Esophagus (tissue), 2 donors: ENCODE measurements at regions not wholly inside any gene's neighbourhood (a gene's known extent, or its start where the extent isn't known, plus 50 kb on each side); places are given as distances from the start of the nearest gene placed in this dataset.

Source experiments
- H3K27ac ChIP-seq, 2 donors: one replicate each; pipeline ENCODE4 v1.5.1; 2013; ENCODE audit warnings: low read depth in 2 of 2, mild to moderate bottlenecking in 2 of 2, inconsistent platforms in 1 of 2, low read length in 1 of 2, moderate library complexity in 1 of 2
- H3K27me3 ChIP-seq, 2 donors: one replicate each; pipeline ENCODE4 v1.6.1; 2013; ENCODE audit warnings: low read length in 2 of 2, control low read depth in 1 of 2, mild to moderate bottlenecking in 1 of 2; ENCODE audit not compliant: insufficient read depth in 2 of 2, control insufficient read depth in 1 of 2
- H3K36me3 ChIP-seq, 2 donors: one replicate each; pipeline ENCODE4 v1.6.1; 2013; ENCODE audit warnings: low read length in 1 of 2; ENCODE audit not compliant: control insufficient read depth in 2 of 2, insufficient read depth in 2 of 2
- H3K4me1 ChIP-seq, 2 donors: one replicate each; pipeline ENCODE4 v1.6.1; 2013; ENCODE audit warnings: low read length in 1 of 2; ENCODE audit not compliant: control insufficient read depth in 2 of 2, insufficient read depth in 2 of 2
- H3K4me3 ChIP-seq, 2 donors: one replicate each; pipeline ENCODE4 v1.5.1; 2013; ENCODE audit warnings: low read length in 2 of 2, mild to moderate bottlenecking in 2 of 2, low read depth in 1 of 2, moderate library complexity in 1 of 2
- H3K9me3 ChIP-seq, 2 donors: one replicate each; pipeline ENCODE4 v1.6.1; 2013; ENCODE audit warnings: mild to moderate bottlenecking in 2 of 2, low read depth in 1 of 2, low read length in 1 of 2, moderate library complexity in 1 of 2; ENCODE audit not compliant: control insufficient read depth in 2 of 2, insufficient read depth in 1 of 2
- WGBS, 2 donors: extraction: QIAGEN DNeasy Blood & Tissue Kit; methylation state at CpG; one replicate each; pipeline ENCODE4 v1.1.7; 2013; 5-methylcytosine and 5-hydroxymethylcytosine counted together
- donor health status: healthy with polysubstance abuse.
- donor health status: Bipolar disorder and iron deficiency.

DNA sequence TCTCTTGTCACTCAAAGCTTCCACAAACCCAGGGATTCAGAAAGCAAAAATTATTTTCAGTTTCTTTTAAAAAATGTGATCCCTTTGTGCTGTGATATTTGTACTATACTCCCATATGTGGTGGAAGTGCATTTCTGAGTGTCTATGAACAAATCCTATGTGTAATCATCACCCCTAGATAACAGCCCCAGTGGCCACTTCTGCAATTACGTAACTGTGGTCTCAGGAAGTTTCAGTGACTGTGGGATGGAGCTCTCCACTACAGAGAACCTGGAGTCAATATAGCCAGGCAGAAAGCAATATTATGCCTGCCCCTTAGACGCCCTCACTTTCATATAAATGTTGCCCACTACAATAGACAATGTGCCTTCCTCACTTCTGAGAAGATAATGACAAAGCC is 1101.7 kb upstream of the GHITM start:
- H3K4me1 ChIP-seq: no peaks in the 10 kb centered on the region
- H3K27me3 ChIP-seq: no peaks in the 10 kb centered on the region
- no peak overlapping the region for H3K4me3 ChIP-seq
- 61 to 71% methylated on average over 2 of the region's 2 CpGs for WGBS, 2 donors
- H3K36me3 ChIP-seq: no peaks in the 10 kb centered on the region
- no peaks in the 10 kb centered on the region for H3K9me3 ChIP-seq
- H3K27ac ChIP-seq: no peak overlapping the region

DNA sequence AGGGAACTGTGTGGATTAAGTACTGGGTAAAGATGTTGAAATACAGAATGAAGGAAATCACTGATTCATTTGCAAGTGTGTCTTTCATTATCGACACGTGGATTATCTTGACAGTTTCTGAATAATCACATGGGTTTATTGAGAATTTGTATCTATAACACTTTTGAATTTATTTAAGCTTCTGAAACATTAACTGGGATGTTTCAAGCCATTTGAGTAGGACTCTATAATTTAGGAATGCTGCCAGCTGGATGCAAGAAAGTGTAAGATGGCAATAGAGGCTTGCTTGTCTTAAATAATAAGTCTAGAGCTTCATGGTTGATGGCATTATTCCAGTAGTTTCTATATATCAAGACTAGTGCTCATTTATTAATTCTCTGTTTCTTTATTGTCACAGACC is 1100.7 kb upstream of the GHITM start:
- H3K27ac ChIP-seq: no peak overlapping the region
- no peaks in the 10 kb centered on the region for H3K27me3 ChIP-seq
- no peaks in the 10 kb centered on the region for H3K4me1 ChIP-seq
- no peak overlapping the region for H3K4me3 ChIP-seq
- WGBS, 2 donors: 66 to 80% methylated on average over 2 of the region's 2 CpGs
- H3K36me3 ChIP-seq: no peaks in the 10 kb centered on the region
- H3K9me3 ChIP-seq: no peaks in the 10 kb centered on the region

DNA sequence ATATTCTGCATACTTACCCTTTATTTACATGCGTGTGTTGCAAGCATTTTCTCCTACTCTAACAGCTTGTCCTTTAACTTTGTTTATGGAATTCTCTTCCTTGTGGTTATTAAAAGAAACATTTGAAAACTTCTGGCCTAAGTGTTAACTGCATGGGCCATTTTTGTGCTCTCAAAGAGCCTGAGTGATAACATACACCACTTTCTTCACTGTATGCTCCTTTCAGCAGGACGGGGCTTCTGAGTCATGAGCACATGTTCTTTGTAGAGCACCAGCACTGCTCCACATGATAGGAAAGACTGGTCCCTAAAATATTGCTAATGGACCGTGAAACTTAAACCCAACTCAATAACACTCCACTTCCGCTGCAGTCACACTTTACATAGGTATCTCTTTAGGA is 1093.6 kb upstream of the GHITM start:
- Histone ChIP-seq H3K27ac (no peak overlapping the region), H3K4me3 (no peak overlapping the region), H3K9me3 (no peaks in the 10 kb centered on the region), H3K27me3 (no peaks in the 10 kb centered on the region), H3K36me3 (no peaks in the 10 kb centered on the region), H3K4me1 (no peaks in the 10 kb centered on the region)
- WGBS, 2 donors: 79 to 84% methylated on average over 4 of the region's 4 CpGs

DNA sequence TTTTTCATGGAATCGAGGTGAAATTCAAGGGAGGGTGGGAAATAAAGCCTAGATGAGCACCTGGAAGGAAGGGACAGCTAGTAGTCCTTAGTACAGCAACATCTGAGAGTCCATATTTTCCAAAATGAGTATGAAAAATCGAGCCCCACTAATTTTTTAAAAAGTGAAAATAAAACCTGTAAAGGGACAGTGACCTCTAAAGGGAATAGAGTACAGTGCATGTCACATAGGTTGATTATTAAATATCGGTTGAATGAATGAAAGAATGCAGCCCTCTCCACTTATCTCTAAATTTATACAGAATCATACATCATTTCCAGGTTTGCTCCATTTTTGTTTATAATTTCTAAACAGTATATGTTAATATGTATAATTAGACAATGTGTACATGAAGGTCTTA is 1088.5 kb upstream of the GHITM start:
- Histone ChIP-seq H3K4me3 (no peak overlapping the region), H3K9me3 (no peaks in the 10 kb centered on the region), H3K27ac (no peak overlapping the region), H3K36me3 (no peaks in the 10 kb centered on the region), H3K4me1 (no peaks in the 10 kb centered on the region), H3K27me3 (no peaks in the 10 kb centered on the region)
- WGBS, 2 donors: 59 to 72% methylated on average over 3 of the region's 3 CpGs

DNA sequence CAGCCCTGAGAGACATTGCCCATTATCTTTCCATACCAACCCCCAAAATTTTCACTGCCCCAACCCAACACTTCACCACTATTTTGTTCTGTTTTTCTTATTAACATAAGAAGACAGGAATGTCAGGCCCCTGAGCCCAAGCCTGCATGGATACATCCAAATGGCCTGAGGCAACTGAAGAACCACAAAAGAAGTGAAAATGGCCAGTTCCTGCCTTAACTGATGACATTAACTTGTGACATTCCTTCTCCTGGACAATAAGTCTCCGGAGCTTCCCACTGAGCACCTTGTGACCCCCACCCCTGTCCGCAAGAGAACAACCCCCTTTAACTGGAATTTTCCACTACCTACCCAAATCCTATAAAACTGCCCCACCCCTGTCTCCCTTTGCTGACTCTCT is 1076.4 kb upstream of the GHITM start:
- no peaks in the 10 kb centered on the region for H3K27me3 ChIP-seq
- H3K4me1 ChIP-seq: no peaks in the 10 kb centered on the region
- no peak overlapping the region for H3K27ac ChIP-seq
- 92 to 95% methylated on average over 2 of the region's 2 CpGs for WGBS, 2 donors
- no peaks in the 10 kb centered on the region for H3K36me3 ChIP-seq
- no peak overlapping the region for H3K4me3 ChIP-seq
- H3K9me3 ChIP-seq: no peaks in the 10 kb centered on the region

DNA sequence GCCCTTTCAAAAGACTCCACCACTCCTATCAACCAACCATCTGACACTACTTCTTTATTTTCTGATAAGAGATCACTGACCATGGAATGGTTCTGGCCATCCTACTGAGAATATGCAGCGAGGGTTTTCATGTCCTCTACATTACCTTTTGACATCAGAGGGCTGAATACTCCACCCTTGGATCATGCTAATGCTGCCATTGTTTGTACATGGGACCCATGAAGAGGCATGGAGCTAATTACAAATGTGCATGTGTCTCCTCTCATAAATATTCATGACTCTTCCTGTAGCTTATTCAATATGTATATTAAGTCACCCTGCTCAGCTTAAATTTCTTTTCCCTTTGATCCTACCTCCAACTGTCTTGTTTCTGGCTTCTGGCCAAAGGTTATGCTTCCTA is 1065.8 kb upstream of the GHITM start:
- no peaks in the 10 kb centered on the region for H3K27me3 ChIP-seq
- H3K9me3 ChIP-seq: no peaks in the 10 kb centered on the region
- no peak overlapping the region for H3K27ac ChIP-seq
- H3K4me1 ChIP-seq: no peaks in the 10 kb centered on the region
- H3K36me3 ChIP-seq: no peaks in the 10 kb centered on the region
- H3K4me3 ChIP-seq: no peak overlapping the region
- 85 to 87% methylated on average over 1 of the region's 1 CpG for whole genome bisulfite sequencing, 2 donors

DNA sequence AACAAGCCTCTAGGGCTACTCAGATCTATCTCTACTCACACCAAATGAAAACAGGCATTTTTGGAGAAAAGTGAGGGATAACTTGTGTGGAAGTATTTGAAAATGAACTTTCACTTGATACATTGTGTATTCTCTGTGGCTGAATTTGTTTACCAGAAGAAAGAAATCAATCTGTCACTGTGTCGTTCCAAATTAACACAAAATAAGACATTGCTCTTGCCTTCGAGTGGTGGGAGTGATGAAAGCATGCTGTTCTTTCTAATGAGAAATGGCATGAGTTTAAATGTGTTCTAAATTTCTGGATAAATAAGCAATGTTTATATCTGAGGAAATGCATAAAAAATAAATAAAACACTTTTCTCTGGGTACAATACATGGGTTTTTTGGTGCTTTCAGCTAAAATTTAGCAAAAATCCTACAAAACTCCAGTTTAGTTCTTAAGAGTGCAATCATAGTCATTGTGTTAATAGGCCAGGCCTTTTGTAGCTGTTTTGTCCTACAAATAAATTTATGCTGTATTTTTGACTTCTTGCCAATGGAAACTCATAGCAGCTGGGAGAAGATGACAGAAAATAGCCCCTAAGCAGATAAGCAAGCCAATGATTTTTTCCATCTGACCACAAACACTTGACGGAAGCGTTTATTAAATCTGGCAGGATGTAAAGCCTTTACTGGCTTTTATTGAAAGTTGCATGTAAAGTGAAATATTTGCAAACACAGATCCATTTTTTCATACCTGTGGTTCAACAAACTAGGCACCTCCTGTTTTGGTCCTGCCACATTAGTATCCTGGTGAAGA is 1064.1 kb upstream of the GHITM start:
- H3K36me3 ChIP-seq: no peaks in the 10 kb centered on the region
- no peak overlapping the region for H3K4me3 ChIP-seq
- no peak overlapping the region for H3K27ac ChIP-seq
- H3K27me3 ChIP-seq: no peaks in the 10 kb centered on the region
- H3K9me3 ChIP-seq: no peaks in the 10 kb centered on the region
- WGBS, 2 donors: 54 to 62% methylated on average over 4 of the region's 4 CpGs
- H3K4me1 ChIP-seq: no peaks in the 10 kb centered on the region

DNA sequence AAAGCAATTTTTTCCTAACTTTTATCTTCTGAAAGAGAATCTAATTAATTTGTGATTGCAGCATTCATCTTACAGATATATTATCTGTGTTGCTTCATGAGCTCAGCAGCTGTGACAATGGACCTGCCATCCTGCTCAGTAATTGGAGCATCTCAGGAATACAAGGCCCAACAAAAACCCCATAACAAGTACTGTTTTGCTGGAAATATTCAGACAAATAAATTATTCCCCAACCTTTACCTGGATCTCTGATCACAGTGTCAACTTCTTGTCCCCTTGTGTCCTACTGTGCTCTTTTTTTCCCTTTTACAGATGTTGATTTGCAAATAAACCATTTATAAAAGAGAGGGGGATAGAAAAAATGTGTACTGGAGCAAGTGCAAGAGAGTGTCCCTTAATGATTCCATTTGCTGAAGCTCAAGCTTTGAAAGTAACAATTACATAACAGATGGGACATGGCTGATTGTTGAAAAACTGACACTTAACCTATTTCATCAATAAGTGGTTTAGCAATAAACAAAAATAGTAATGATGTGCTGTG is 1063.4 kb upstream of the GHITM start:
- H3K4me3 ChIP-seq: no peak overlapping the region
- no peaks in the 10 kb centered on the region for H3K27me3 ChIP-seq
- no peak overlapping the region for H3K27ac ChIP-seq
- no peaks in the 10 kb centered on the region for H3K9me3 ChIP-seq
- H3K4me1 ChIP-seq: no peaks in the 10 kb centered on the region
- H3K36me3 ChIP-seq: no peaks in the 10 kb centered on the region

DNA sequence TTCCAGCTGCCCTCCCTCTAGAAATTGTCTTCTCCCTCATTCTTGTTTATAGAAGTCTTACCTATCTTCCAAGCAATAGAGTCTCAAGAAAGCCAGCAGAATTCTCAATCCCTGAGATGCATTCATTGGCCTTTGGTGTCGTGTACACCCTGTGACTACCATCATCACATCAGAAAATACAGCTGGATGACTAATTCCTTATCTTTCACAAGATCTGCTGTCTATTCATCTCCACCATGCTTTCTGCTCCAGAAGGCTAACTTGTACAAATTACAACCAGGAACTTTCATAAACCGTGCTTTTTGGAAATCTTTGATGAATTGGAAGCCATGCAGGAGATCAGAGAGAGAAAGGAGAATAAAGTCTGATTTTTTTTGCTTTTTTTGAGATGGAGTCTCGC is 1062.9 kb upstream of the GHITM start:
- Histone ChIP-seq H3K27ac (no peak overlapping the region), H3K36me3 (no peaks in the 10 kb centered on the region), H3K4me3 (no peak overlapping the region), H3K27me3 (no peaks in the 10 kb centered on the region), H3K4me1 (no peaks in the 10 kb centered on the region), H3K9me3 (no peaks in the 10 kb centered on the region)
- WGBS, 2 donors: 64 to 69% methylated on average over 3 of the region's 3 CpGs

DNA sequence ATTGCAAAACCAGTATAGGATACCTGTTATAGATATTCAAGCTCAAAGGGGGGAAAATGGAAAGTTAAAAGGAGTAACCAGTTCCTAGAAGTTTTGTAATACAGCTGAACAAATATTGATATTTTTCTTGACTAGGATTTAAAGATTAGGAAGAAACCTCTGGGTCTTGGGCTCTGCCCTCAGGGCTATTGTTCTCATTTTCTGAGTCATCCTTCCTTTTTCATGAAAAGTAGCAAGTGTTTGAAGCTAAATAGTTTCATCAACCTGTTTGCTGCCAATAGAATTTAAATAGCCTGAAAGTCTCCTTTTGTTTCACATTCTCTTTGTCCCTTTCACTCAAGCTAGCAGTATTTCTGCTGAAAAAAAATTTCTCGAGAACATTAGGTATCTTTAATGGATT is 1061.1 kb upstream of the GHITM start:
- no peaks in the 10 kb centered on the region for H3K4me1 ChIP-seq
- H3K4me3 ChIP-seq: no peak overlapping the region
- no peaks in the 10 kb centered on the region for H3K9me3 ChIP-seq
- WGBS, 2 donors: 47 to 61% methylated on average over 1 of the region's 1 CpG
- no peak overlapping the region for H3K27ac ChIP-seq
- H3K36me3 ChIP-seq: no peaks in the 10 kb centered on the region
- no peaks in the 10 kb centered on the region for H3K27me3 ChIP-seq
